ENCODE measurements at regions not wholly inside any gene's neighbourhood (a gene's known extent, or its start where the extent isn't known, plus 50 kb on each side); places are given as distances from the start of the nearest gene placed in this dataset.
A peak's percentile ranks its signal among the peaks of the same experiment; 100 is the strongest.

- TF ChIP-seq POLR2A (IDR thresholded peaks at IDR 0.05; ENCODE audit: control extremely low read depth in 1 of 2, low read depth in 2 of 2, low read length in 2 of 2) (no peak), EZH2 (IDR thresholded peaks at IDR 0.05; ENCODE audit: low read depth, low read length, severe bottlenecking) (no peak), YY1 (IDR thresholded peaks at IDR 0.05; ENCODE audit: low read depth, low read length) (no peak), KDM5A (IDR thresholded peaks at IDR 0.05; ENCODE audit: low read length) (no peak), CTCF (IDR thresholded peaks at IDR 0.05; ENCODE audit: control extremely low read depth in 1 of 3, insufficient read depth in 1 of 3, low read depth in 1 of 3, low read length in 3 of 3) (peak in 1 of 3 experiments; percentile 18; a peak in 1 of 4 replicates), JUN (IDR thresholded peaks at IDR 0.05; ENCODE audit: low read depth, low read length) (no peak), ZNF274 (IDR thresholded peaks at IDR 0.05; ENCODE audit: borderline replicate concordance, extremely low read depth, low read length) (no peak), ATF2 (IDR thresholded peaks at IDR 0.05; ENCODE audit: low read length) (no peak), RAD21 (IDR thresholded peaks at IDR 0.05 in 1 of 2, conservative IDR thresholded peaks at IDR 0.05 in 1 of 2; ENCODE audit: low read depth in 2 of 2, low read length in 2 of 2) (peak; percentile 55 to 59), FOSL1 (IDR thresholded peaks at IDR 0.05; ENCODE audit: insufficient read depth, low read depth, low read length) (no peak), CEBPB (IDR thresholded peaks at IDR 0.05; ENCODE audit: low read depth, low read length) (no peak)
Measured at GRCh38 chr13:68234274-68234673, 1004.1 kb upstream of the PCDH9 start.

Data from H1 (cell line).